IMR-90 (cell line): ENCODE measurements at regions not wholly inside any gene's neighbourhood (a gene's known extent, or its start where the extent isn't known, plus 50 kb on each side); places are given as distances from the start of the nearest gene placed in this dataset.

ENCODE experiments used
- ATAC-seq: fragments of 200-7000 bp; cut with Tn5 transposase; 2 replicates; pipeline ENCODE4 v1.9.1; 2020; ENCODE audit warnings: low read depth, mild to moderate bottlenecking, moderate library complexity
- BruUV-seq: library from RNA; stranded (reverse); fragments of 400-500 nt; replicated peaks from 2 replicates; lab custom pipeline; 2021; lab: Mats Ljungman, UMichigan
- CTCF ChIA-PET: fragments of 300-600 bp; formaldehyde crosslinking; extraction: SDS; loops from one replicate; lab custom pipeline; 2021; ENCODE audit warnings: antibody characterized with exemption; lab: Yijun Ruan, JAX
- POLR2A ChIA-PET: fragments of 300-600 bp; sonication (Branson Sonifier 250); formaldehyde crosslinking; loops from one replicate; lab custom pipeline; 2022; ENCODE audit warnings: antibody characterized with exemption; ENCODE audit not compliant: unreplicated experiment; lab: Charles Lee
- DNase-seq: peaks from one replicate; pipeline ENCODE4 v3.0.0; 2013
- H2AFZ ChIP-seq: replicated peaks from 2 replicates; pipeline ENCODE3; 2013; ENCODE audit warnings: low read length, mild to moderate bottlenecking; ENCODE audit not compliant: poor library complexity
- H2AK5ac ChIP-seq: 2 replicates; pipeline ENCODE4 v1.6.1; 2013; ENCODE audit warnings: low read depth, low read length, inconsistent platforms
- H2AK9ac ChIP-seq: replicated peaks from 2 replicates; pipeline ENCODE3; 2013; ENCODE audit warnings: mild to moderate bottlenecking, low read depth, low read length, moderate library complexity; ENCODE audit not compliant: poor library complexity
- H2BK120ac ChIP-seq: 2 replicates; pipeline ENCODE4 v1.6.1; 2013; ENCODE audit warnings: low read depth, low read length, inconsistent platforms
- H2BK15ac ChIP-seq: 3 replicates; pipeline ENCODE4 v1.6.1; 2013; ENCODE audit warnings: low read depth, low read length, inconsistent platforms
- H2BK20ac ChIP-seq: 2 replicates; pipeline ENCODE4 v1.6.1; 2013; ENCODE audit warnings: low read depth, mild to moderate bottlenecking, inconsistent platforms, low read length, moderate library complexity
- H2BK5ac ChIP-seq: 2 replicates; pipeline ENCODE4 v1.6.1; 2013; ENCODE audit warnings: mild to moderate bottlenecking, low read depth, low read length, inconsistent platforms; ENCODE audit not compliant: poor library complexity, severe bottlenecking
- H3K14ac ChIP-seq: replicated peaks from 2 replicates; pipeline ENCODE4 v1.6.1; 2013; ENCODE audit warnings: low read depth, low read length, inconsistent platforms
- H3K18ac ChIP-seq: 2 replicates; pipeline ENCODE4 v1.6.1; 2013; ENCODE audit warnings: low read depth, low read length, control low read depth
- H3K23ac ChIP-seq: 2 replicates; pipeline ENCODE4 v1.6.1; 2013; ENCODE audit warnings: low read depth, low read length, inconsistent platforms
- H3K27ac ChIP-seq: 2 replicates; pipeline ENCODE4 v1.5.1; 2013; ENCODE audit warnings: mild to moderate bottlenecking, control low read depth, low read length; ENCODE audit not compliant: insufficient read depth
- H3K27me3 ChIP-seq: 2 replicates; pipeline ENCODE4 v1.6.1; 2013; ENCODE audit warnings: low read length; ENCODE audit not compliant: control insufficient read depth, insufficient read depth
- H3K36me3 ChIP-seq: 2 replicates; pipeline ENCODE4 v1.6.1; 2013; ENCODE audit warnings: low read length, mixed read lengths; ENCODE audit not compliant: control insufficient read depth, insufficient read depth
- H3K4ac ChIP-seq: 2 replicates; pipeline ENCODE4 v1.6.1; 2013; ENCODE audit warnings: low read depth, low read length, inconsistent platforms
- H3K4me1 ChIP-seq: 2 replicates; pipeline ENCODE4 v1.6.1; 2013; ENCODE audit warnings: low read length, mixed read lengths; ENCODE audit not compliant: control insufficient read depth, insufficient read depth
- H3K4me2 ChIP-seq: 2 replicates; pipeline ENCODE4 v1.6.1; 2013; ENCODE audit warnings: low read depth, mild to moderate bottlenecking, control low read depth, low read length, moderate library complexity
- H3K4me3 ChIP-seq: 2 replicates; pipeline ENCODE4 v1.5.1; 2013; ENCODE audit warnings: low read depth, mild to moderate bottlenecking, control low read depth, low read length, moderate library complexity; ENCODE audit not compliant: insufficient read depth
- H3K56ac ChIP-seq: 2 replicates; pipeline ENCODE4 v1.6.1; 2013; ENCODE audit warnings: low read length, inconsistent platforms; ENCODE audit not compliant: insufficient read depth; ENCODE audit errors: extremely low read depth
- H3K79me1 ChIP-seq, 2 experiments: 2 replicates each; pipeline ENCODE4 v1.6.1; 2013; ENCODE audit warnings: low read length in 2 of 2, inconsistent platforms in 1 of 2, low read depth in 1 of 2
- H3K9ac ChIP-seq: 2 replicates; pipeline ENCODE4 v1.6.1; 2013; ENCODE audit warnings: low read depth, low read length, control low read depth
- H3K9me1 ChIP-seq: 2 replicates; pipeline ENCODE4 v1.6.1; 2013; ENCODE audit warnings: low read length, inconsistent platforms; ENCODE audit not compliant: insufficient read depth
- H3K9me3 ChIP-seq: 2 replicates; pipeline ENCODE4 v1.6.1; 2013; ENCODE audit warnings: low read length; ENCODE audit not compliant: control insufficient read depth, insufficient read depth
- H4K20me1 ChIP-seq: 2 replicates; pipeline ENCODE4 v1.6.1; 2013; ENCODE audit warnings: low read length, inconsistent platforms; ENCODE audit not compliant: insufficient read depth
- H4K5ac ChIP-seq: 2 replicates; pipeline ENCODE4 v1.6.1; 2013; ENCODE audit warnings: mild to moderate bottlenecking, low read depth, low read length, control low read depth
- H4K8ac ChIP-seq, 2 experiments: 2 replicates each; pipeline ENCODE4 v1.6.1; 2013; ENCODE audit warnings: low read depth in 2 of 2, low read length in 2 of 2, control low read depth in 1 of 2, inconsistent platforms in 1 of 2
- H4K91ac ChIP-seq: 2 replicates; pipeline ENCODE4 v1.6.1; 2013; ENCODE audit warnings: low read depth, low read length, inconsistent platforms; ENCODE audit not compliant: insufficient read depth
- MXI1 ChIP-seq: IDR thresholded peaks from 2 replicates; pipeline ENCODE4 v1.6.1; 2012; ENCODE audit warnings: low read depth, mild to moderate bottlenecking, low read length, moderate library complexity, borderline replicate concordance
- POLR2A ChIP-seq: IDR thresholded peaks from 2 replicates; pipeline ENCODE4 v1.6.1; 2012; ENCODE audit warnings: mild to moderate bottlenecking, low read depth, low read length
- WGBS, 2 experiments: methylation state at CpG; one replicate each; pipeline versions ENCODE4 v1.1.5 to v1.1.7; 2013; ENCODE audit warnings: missing lambda C conversion rate in 2 of 2; ENCODE audit not compliant: insufficient read length in 1 of 2; ENCODE audit errors: extremely low coverage in 2 of 2; 5-methylcytosine and 5-hydroxymethylcytosine counted together
- dilution Hi-C: fragments of 300-500 bp; cut with HindIII; formaldehyde crosslinking; loops from one replicate; pipeline ENCODE4 v1.14.3; 2018; ENCODE audit warnings: low sequenced_read_pairs; ENCODE audit not compliant: unreplicated experiment
- in situ Hi-C: fragments of 300-500 bp; cut with MboI; formaldehyde crosslinking; loops from 3 replicates; pipeline ENCODE4 v1.14.3; 2019; ENCODE audit warnings: low sequenced_read_pairs, inconsistent platforms, mixed read lengths
- intact Hi-C: fragments of 100-400 bp; cut with micrococcal nuclease; formaldehyde crosslinking; loops from 2 replicates; pipeline ENCODE4 v1.10.0; 2022

GRCh38 chr17:77456271-77456950, 315.6 kb downstream of the SEC14L1 start:
- peak overlapping the region; percentile 77 for H4K91ac ChIP-seq
- H3K56ac ChIP-seq = no peak overlapping the region
- peak overlapping the region; percentile 33 for H3K4ac ChIP-seq
- intact Hi-C loops (no loop called here), dilution Hi-C loops (no loop called here), in situ Hi-C loops (no loop called here)
- no peak overlapping the region for H3K18ac ChIP-seq
- peaks cover 99% of the 10 kb centered on the region for H4K20me1 ChIP-seq
- ATAC-seq = no peak
- H3K9ac ChIP-seq = no peak overlapping the region
- H2AK9ac ChIP-seq = no peak overlapping the region
- POLR2A ChIA-PET = no interaction called here
- H3K4me2 ChIP-seq = no peak overlapping the region
- H4K8ac ChIP-seq = no peak overlapping the region
- peaks cover 52% of the 10 kb centered on the region for H3K9me1 ChIP-seq
- no peak overlapping the region; the same call in 1 of the 2 replicates for H3K27ac ChIP-seq
- H3K4me3 ChIP-seq = no peak overlapping the region
- CTCF ChIA-PET = no interaction called here
- BruUV-seq = no TSS peak
- H2BK20ac ChIP-seq = no peak overlapping the region
- peaks cover 36 to 95% of the 10 kb centered on the region in 2 experiments for H3K79me1 ChIP-seq
- H3K27me3 ChIP-seq = no peaks in the 10 kb centered on the region
- H3K14ac ChIP-seq = peak overlapping the region; percentile 56
- no peak for DNase-seq
- H3K4me1 ChIP-seq = peaks cover 61% of the 10 kb centered on the region
- H2AK5ac ChIP-seq = peak overlapping the region; percentile 77; the same call in 1 of the 2 replicates
- no peak overlapping the region for H2BK5ac ChIP-seq
- TF ChIP-seq MXI1 (no peak), POLR2A (no peak)
- WGBS, 2 experiments = 97% methylated on average over 10 of the region's 18 CpGs; no CpG with 5 or more reads in 1 of the 2 experiments
- no peaks in the 10 kb centered on the region for H3K9me3 ChIP-seq
- H4K5ac ChIP-seq = no peak overlapping the region
- H3K36me3 ChIP-seq = peaks cover 10% of the 10 kb centered on the region
- H3K23ac ChIP-seq = peak overlapping the region; percentile 73
- H2AFZ ChIP-seq = no peak overlapping the region
- H2BK120ac ChIP-seq = no peak overlapping the region
- no peak overlapping the region for H2BK15ac ChIP-seq
